ENCODE measurements at regions not wholly inside any gene's neighbourhood (a gene's known extent, or its start where the extent isn't known, plus 50 kb on each side); places are given as distances from the start of the nearest gene placed in this dataset.

- DNase-seq (ENCODE audit: extremely low read depth, insufficient read length), result no peak
- H3K36me3 ChIP-seq (ENCODE audit: control insufficient read depth, insufficient read depth, low read length), result no peaks in the 10 kb centered on the region
- no peak overlapping the region for H3K4me3 ChIP-seq (replicated peaks; ENCODE audit: low read depth, low read length)
- H3K27me3 ChIP-seq (replicated peaks; ENCODE audit: control insufficient read depth, insufficient read depth, low read length), result no peaks in the 10 kb centered on the region
- no peak for TF ChIP-seq CTCF (IDR thresholded peaks at IDR 0.05; ENCODE audit: insufficient read depth, low read length, poor library complexity, severe bottlenecking)
Observed at GRCh38 chr4:34182306-34182705, 2062.0 kb downstream of the ARAP2 start.

- no peaks in the 10 kb centered on the region for H3K27me3 ChIP-seq (replicated peaks; ENCODE audit: control insufficient read depth, insufficient read depth, low read length)
- no peak for DNase-seq (ENCODE audit: extremely low read depth, insufficient read length)
- TF ChIP-seq CTCF (IDR thresholded peaks at IDR 0.05; ENCODE audit: insufficient read depth, low read length, poor library complexity, severe bottlenecking), result no peak
- no peaks in the 10 kb centered on the region for H3K36me3 ChIP-seq (ENCODE audit: control insufficient read depth, insufficient read depth, low read length)
- H3K4me3 ChIP-seq (replicated peaks; ENCODE audit: low read depth, low read length), result no peak overlapping the region
Observed at GRCh38 chr4:34183926-34184325, 2060.4 kb downstream of the ARAP2 start.

GRCh38 chr4:34187056-34187455, 2057.3 kb downstream of the ARAP2 start:
- no peak for DNase-seq (ENCODE audit: extremely low read depth, insufficient read length)
- TF ChIP-seq CTCF (IDR thresholded peaks at IDR 0.05; ENCODE audit: insufficient read depth, low read length, poor library complexity, severe bottlenecking), result no peak

GRCh38 chr4:34191443-34191842, 2052.9 kb downstream of the ARAP2 start:
- Histone ChIP-seq H3K27me3 (replicated peaks; ENCODE audit: control insufficient read depth, insufficient read depth, low read length) (no peaks in the 10 kb centered on the region), H3K4me3 (replicated peaks; ENCODE audit: low read depth, low read length) (no peak overlapping the region), H3K36me3 (ENCODE audit: control insufficient read depth, insufficient read depth, low read length) (no peaks in the 10 kb centered on the region)
- no peak for DNase-seq (ENCODE audit: extremely low read depth, insufficient read length)
- TF ChIP-seq CTCF (IDR thresholded peaks at IDR 0.05; ENCODE audit: insufficient read depth, low read length, poor library complexity, severe bottlenecking), result no peak

More at GRCh38 chr4:34187056-34187455, 2057.3 kb downstream of the ARAP2 start:
- no peak overlapping the region for H3K4me3 ChIP-seq (replicated peaks; ENCODE audit: low read depth, low read length)
- no peaks in the 10 kb centered on the region for H3K27me3 ChIP-seq (replicated peaks; ENCODE audit: control insufficient read depth, insufficient read depth, low read length)
- H3K36me3 ChIP-seq (ENCODE audit: control insufficient read depth, insufficient read depth, low read length), result no peaks in the 10 kb centered on the region

- H3K27me3 ChIP-seq (replicated peaks; ENCODE audit: control insufficient read depth, insufficient read depth, low read length), result no peaks in the 10 kb centered on the region
- DNase-seq (ENCODE audit: extremely low read depth, insufficient read length), result no peak
- H3K36me3 ChIP-seq (ENCODE audit: control insufficient read depth, insufficient read depth, low read length), result no peaks in the 10 kb centered on the region
- no peak overlapping the region for H3K4me3 ChIP-seq (replicated peaks; ENCODE audit: low read depth, low read length)
- no peak for TF ChIP-seq CTCF (IDR thresholded peaks at IDR 0.05; ENCODE audit: insufficient read depth, low read length, poor library complexity, severe bottlenecking)
Observed at GRCh38 chr4:34193451-34194154, 2050.7 kb downstream of the ARAP2 start.

- no peak for TF ChIP-seq CTCF (IDR thresholded peaks at IDR 0.05; ENCODE audit: insufficient read depth, low read length, poor library complexity, severe bottlenecking)
- Histone ChIP-seq H3K4me3 (replicated peaks; ENCODE audit: low read depth, low read length) (no peak overlapping the region), H3K27me3 (replicated peaks; ENCODE audit: control insufficient read depth, insufficient read depth, low read length) (no peaks in the 10 kb centered on the region), H3K36me3 (ENCODE audit: control insufficient read depth, insufficient read depth, low read length) (no peaks in the 10 kb centered on the region)
- DNase-seq (ENCODE audit: extremely low read depth, insufficient read length), result no peak
Observed at GRCh38 chr4:34194585-34194984, 2049.7 kb downstream of the ARAP2 start.
